SK-N-SH (cell line): ENCODE measurements at regions not wholly inside any gene's neighbourhood (a gene's known extent, or its start where the extent isn't known, plus 50 kb on each side); places are given as distances from the start of the nearest gene placed in this dataset.

Source experiments
- CTCF ChIP-seq: fragments of 200-600 bp; sonication (generic); IDR thresholded peaks from 2 replicates; pipeline ENCODE4 v1.6.1; 2017; ENCODE audit warnings: antibody characterized with exemption, mild to moderate bottlenecking, moderate library complexity
- ELF1 ChIP-seq: IDR thresholded peaks from 2 replicates; pipeline ENCODE4 v1.4.0; 2012
- EZH2phosphoT487 ChIP-seq: fragments of 200-600 bp; sonication (generic); IDR thresholded peaks from 2 replicates; pipeline ENCODE4 v1.6.1; 2017; ENCODE audit warnings: low read depth, mixed run types, mild to moderate bottlenecking, antibody characterized with exemption, moderate library complexity, borderline replicate concordance
- FOXJ3 ChIP-seq: sonication (generic); formaldehyde crosslinking; IDR thresholded peaks from 2 replicates; pipeline ENCODE4 v1.5.1; 2020; ENCODE audit warnings: mild to moderate bottlenecking, missing genetic modification reagents
- GABPA ChIP-seq: IDR thresholded peaks from 2 replicates; pipeline ENCODE4 v1.4.0; 2012; ENCODE audit warnings: low read depth, mild to moderate bottlenecking
- JUND ChIP-seq: IDR thresholded peaks from 2 replicates; pipeline ENCODE4 v1.4.0; 2012
- MEF2A ChIP-seq: IDR thresholded peaks from 2 replicates; pipeline ENCODE4 v1.4.0; 2012; ENCODE audit warnings: low read depth, borderline replicate concordance
- NFIC ChIP-seq: IDR thresholded peaks from 2 replicates; pipeline ENCODE4 v1.4.0; 2012; ENCODE audit warnings: borderline replicate concordance
- REST ChIP-seq: IDR thresholded peaks from 2 replicates; pipeline ENCODE4 v1.6.1; 2012; ENCODE audit warnings: mild to moderate bottlenecking, low read depth, low read length, moderate library complexity
- RFX5 ChIP-seq: IDR thresholded peaks from 2 replicates; pipeline ENCODE4 v1.6.1; 2012; ENCODE audit warnings: mild to moderate bottlenecking, improper control_type of control experiment, low read length
- SMC3 ChIP-seq: IDR thresholded peaks from 2 replicates; pipeline ENCODE4 v1.6.1; 2012; ENCODE audit warnings: low read depth, low read length, improper control_type of control experiment
- TEAD4 ChIP-seq: IDR thresholded peaks from 2 replicates; pipeline ENCODE4 v1.4.0; 2012; ENCODE audit warnings: mild to moderate bottlenecking, borderline replicate concordance; ENCODE audit not compliant: insufficient read depth
- USF2 ChIP-seq: fragments of 150-350 bp; IDR thresholded peaks from 2 replicates; pipeline ENCODE4 v1.6.1; 2017; ENCODE audit warnings: antibody characterized with exemption, low read length, low read depth, borderline replicate concordance
- YY1 ChIP-seq: IDR thresholded peaks from 2 replicates; pipeline ENCODE4 v1.4.0; 2012; ENCODE audit warnings: low read depth, mild to moderate bottlenecking

GRCh38 chr10:4763513-4763912 lies 62.5 kb upstream of the AKR1E2 start:
- no peak for TF ChIP-seq FOXJ3
- TF ChIP-seq GABPA, result no peak
- no peak for TF ChIP-seq CTCF
- TF ChIP-seq TEAD4, result no peak
- TF ChIP-seq YY1, result no peak
- TF ChIP-seq RFX5, result no peak
- TF ChIP-seq REST, result no peak
- no peak for TF ChIP-seq NFIC
- TF ChIP-seq ELF1, result no peak
- TF ChIP-seq EZH2phosphoT487, result no peak
- TF ChIP-seq JUND, result no peak
- TF ChIP-seq USF2, result no peak
- TF ChIP-seq MEF2A, result no peak
- TF ChIP-seq SMC3, result no peak
